H9 (cell line): ENCODE measurements at regions not wholly inside any gene's neighbourhood (a gene's known extent, or its start where the extent isn't known, plus 50 kb on each side); places are given as distances from the start of the nearest gene placed in this dataset.

Source experiments
- DNase-seq: peaks from one replicate; pipeline ENCODE4 v3.0.0-alpha.2; 2017
- H2AFZ ChIP-seq: one replicate; pipeline ENCODE4 v1.6.1; 2013; ENCODE audit warnings: mild to moderate bottlenecking, low read length, control low read depth, moderate library complexity
- H2AK5ac ChIP-seq: 2 replicates; pipeline ENCODE4 v1.6.1; 2013; ENCODE audit warnings: low read length, control low read depth, mixed read lengths; ENCODE audit not compliant: insufficient read length
- H2BK120ac ChIP-seq: one replicate; pipeline ENCODE4 v1.6.1; 2013; ENCODE audit warnings: low read depth, mild to moderate bottlenecking, low read length, control low read depth, inconsistent platforms; ENCODE audit not compliant: poor library complexity, severe bottlenecking
- H2BK12ac ChIP-seq: 2 replicates; pipeline ENCODE4 v1.6.1; 2013; ENCODE audit warnings: low read length, control low read depth, mixed read lengths, low read depth; ENCODE audit not compliant: insufficient read length
- H2BK15ac ChIP-seq: 2 replicates; pipeline ENCODE4 v1.6.1; 2013; ENCODE audit warnings: low read depth, low read length, control low read depth
- H2BK20ac ChIP-seq: one replicate; pipeline ENCODE4 v1.6.1; 2013; ENCODE audit warnings: low read depth, mild to moderate bottlenecking, low read length, control low read depth, inconsistent platforms; ENCODE audit not compliant: poor library complexity, severe bottlenecking
- H2BK5ac ChIP-seq: 2 replicates; pipeline ENCODE4 v1.6.1; 2013; ENCODE audit warnings: low read length, control low read depth, mixed read lengths; ENCODE audit not compliant: insufficient read length
- H3K14ac ChIP-seq: 2 replicates; pipeline ENCODE4 v1.6.1; 2013; ENCODE audit warnings: low read length, control low read depth; ENCODE audit not compliant: insufficient read depth
- H3K18ac ChIP-seq: 2 replicates; pipeline ENCODE4 v1.6.1; 2013; ENCODE audit warnings: low read depth, mild to moderate bottlenecking, mixed read lengths, low read length, control low read depth; ENCODE audit not compliant: insufficient read length
- H3K23ac ChIP-seq: 2 replicates; pipeline ENCODE4 v1.6.1; 2013; ENCODE audit warnings: low read length, control low read depth, mixed read lengths, low read depth; ENCODE audit not compliant: insufficient read length
- H3K23me2 ChIP-seq: 2 replicates; pipeline ENCODE4 v1.6.1; 2013; ENCODE audit warnings: low read depth, mild to moderate bottlenecking, mixed read lengths, low read length, control low read depth; ENCODE audit not compliant: insufficient read length, poor library complexity, severe bottlenecking
- H3K27ac ChIP-seq: 2 replicates; pipeline ENCODE4 v1.5.1; 2013; ENCODE audit warnings: low read length, control low read depth, mixed read lengths, low read depth; ENCODE audit not compliant: insufficient read length
- H3K27me3 ChIP-seq: 2 replicates; pipeline ENCODE4 v1.6.1; 2013; ENCODE audit warnings: low read length, control low read depth, inconsistent platforms; ENCODE audit not compliant: insufficient read depth
- H3K4ac ChIP-seq: 2 replicates; pipeline ENCODE4 v1.6.1; 2013; ENCODE audit warnings: low read depth, mild to moderate bottlenecking, control low read depth, inconsistent platforms, low read length, moderate library complexity
- H3K4me1 ChIP-seq: 2 replicates; pipeline ENCODE4 v1.6.1; 2013; ENCODE audit warnings: low read length, control low read depth, inconsistent platforms; ENCODE audit not compliant: insufficient read depth
- H3K4me2 ChIP-seq: 2 replicates; pipeline ENCODE4 v1.6.1; 2013; ENCODE audit warnings: low read length, control low read depth, mixed read lengths; ENCODE audit not compliant: insufficient read length, insufficient read depth
- H3K56ac ChIP-seq: 2 replicates; pipeline ENCODE4 v1.6.1; 2013; ENCODE audit warnings: low read depth, mild to moderate bottlenecking, mixed read lengths, low read length, control low read depth; ENCODE audit not compliant: insufficient read length
- H3K79me1 ChIP-seq: 2 replicates; pipeline ENCODE4 v1.6.1; 2013; ENCODE audit warnings: low read depth, mild to moderate bottlenecking, moderate library complexity, low read length, control low read depth, inconsistent platforms; ENCODE audit not compliant: insufficient read depth, poor library complexity, severe bottlenecking
- H3K79me2 ChIP-seq: 2 replicates; pipeline ENCODE4 v1.6.1; 2013; ENCODE audit warnings: low read length, control low read depth, inconsistent platforms; ENCODE audit not compliant: insufficient read depth
- H3K9ac ChIP-seq: 2 replicates; pipeline ENCODE4 v1.6.1; 2013; ENCODE audit warnings: low read length, control low read depth, mixed read lengths; ENCODE audit not compliant: insufficient read length; ENCODE audit errors: extremely low read depth
- H3K9me3 ChIP-seq: one replicate; pipeline ENCODE4 v1.6.1; 2013; ENCODE audit warnings: low read depth, low read length, inconsistent platforms; ENCODE audit not compliant: control insufficient read depth
- H3T11ph ChIP-seq: one replicate; pipeline ENCODE4 v1.6.1; 2013; ENCODE audit warnings: mild to moderate bottlenecking, low read length, control low read depth, inconsistent platforms
- H4K20me1 ChIP-seq: one replicate; pipeline ENCODE4 v1.6.1; 2013; ENCODE audit not compliant: control insufficient read depth, insufficient read length, insufficient read depth
- H4K5ac ChIP-seq: 2 replicates; pipeline ENCODE4 v1.6.1; 2013; ENCODE audit warnings: low read depth, mild to moderate bottlenecking, mixed read lengths, low read length, control low read depth; ENCODE audit not compliant: insufficient read length
- H4K8ac ChIP-seq: replicated peaks from 2 replicates; pipeline ENCODE4 v1.6.1; 2013; ENCODE audit warnings: low read length, control low read depth, mixed read lengths, low read depth; ENCODE audit not compliant: insufficient read length
- H4K91ac ChIP-seq: 2 replicates; pipeline ENCODE4 v1.6.1; 2013; ENCODE audit warnings: low read depth, mild to moderate bottlenecking, moderate library complexity, mixed read lengths, low read length, control low read depth; ENCODE audit not compliant: insufficient read length
- H3K27ac Mint-ChIP-seq, 3 experiments: 2 replicates in 2 of 3; 3 replicates in 1 of 3; pipeline ENCODE4 v1.8.0; 2020 to 2021; ENCODE audit warnings: mixed read lengths in 3 of 3, mild to moderate bottlenecking in 1 of 3, moderate library complexity in 1 of 3
- H3K27me3 Mint-ChIP-seq: 2 replicates; pipeline ENCODE4 v1.8.0; 2021; ENCODE audit warnings: low read depth, mild to moderate bottlenecking, moderate library complexity, mixed read lengths
- H3K36me3 Mint-ChIP-seq, 3 experiments: 2 replicates in 2 of 3; 3 replicates in 1 of 3; pipeline ENCODE4 v1.8.0; 2020 to 2021; ENCODE audit warnings: low read depth in 3 of 3, mixed read lengths in 3 of 3; ENCODE audit not compliant: insufficient read depth in 1 of 3
- H3K4me1 Mint-ChIP-seq, 2 experiments: 2 replicates each; pipeline ENCODE4 v1.8.0; 2020; ENCODE audit warnings: mixed read lengths in 2 of 2
- H3K4me3 Mint-ChIP-seq, 2 experiments: 2 replicates in 1 of 2; 3 replicates in 1 of 2; pipeline ENCODE4 v1.8.0; 2020 to 2021; ENCODE audit warnings: mild to moderate bottlenecking in 2 of 2, mixed read lengths in 2 of 2, moderate library complexity in 1 of 2
- H3K9me3 Mint-ChIP-seq, 2 experiments: 2 replicates in 1 of 2; 3 replicates in 1 of 2; pipeline ENCODE4 v1.8.0; 2020; ENCODE audit warnings: mild to moderate bottlenecking in 2 of 2, mixed read lengths in 2 of 2, moderate library complexity in 1 of 2
- CTCF ChIP-seq: fragments of 200-600 bp; sonication (generic); conservative IDR thresholded peaks from 3 replicates; pipeline ENCODE4 v1.8.0; 2021; ENCODE audit warnings: antibody characterized with exemption, mild to moderate bottlenecking
- WGBS: extraction: QIAGEN DNeasy Blood & Tissue Kit; methylation state at CpG from one replicate; pipeline ENCODE4 v1.1.7; 2013; ENCODE audit warnings: missing lambda C conversion rate, low lambda C conversion rate, mixed read lengths; ENCODE audit not compliant: insufficient read length; ENCODE audit errors: extremely low coverage; 5-methylcytosine and 5-hydroxymethylcytosine counted together

GRCh38 chr7:28360739-28361138 is 51.6 kb upstream of the CREB5 start:
- no peak for DNase-seq
- no CpG with 5 or more reads among the region's 1 CpG for WGBS

More at GRCh38 chr7:28360739-28361138, 51.6 kb upstream of the CREB5 start:
- Histone ChIP-seq H3K27ac (no peak overlapping the region), H3K4me1 (peaks cover 10% of the 10 kb centered on the region), H2AK5ac (no peak overlapping the region), H4K20me1 (no peaks in the 10 kb centered on the region), H3K4ac (no peak overlapping the region), H2BK15ac (no peak overlapping the region), H3K9ac (no peak overlapping the region), H3K27me3 (no peaks in the 10 kb centered on the region), H4K8ac (no peak overlapping the region), H3K79me1 (no peaks in the 10 kb centered on the region), H2BK20ac (no peak overlapping the region), H2BK120ac (no peak overlapping the region), H3K18ac (no peak overlapping the region), H3K4me2 (no peak overlapping the region), H2AFZ (no peak overlapping the region), H3K9me3 (no peaks in the 10 kb centered on the region), H3K14ac (no peak overlapping the region), H3K79me2 (no peaks in the 10 kb centered on the region), H2BK5ac (no peak overlapping the region), H3K23me2 (no peaks in the 10 kb centered on the region), H3K56ac (no peak overlapping the region), H2BK12ac (no peak overlapping the region), H4K5ac (no peak overlapping the region), H3T11ph (no peak overlapping the region), H3K23ac (no peak overlapping the region), H4K91ac (no peak overlapping the region)
- peak; percentile 50 for TF ChIP-seq CTCF
- Mint-ChIP-seq H3K27ac (no peak overlapping the region), H3K4me3 (no peak overlapping the region), H3K9me3 (peaks cover 8 to 15% of the 10 kb centered on the region in 2 experiments), H3K4me1 (peaks cover 39 to 46% of the 10 kb centered on the region in 2 experiments), H3K36me3 (peaks cover 2 to 11% (median 11%) of the 10 kb centered on the region in 3 experiments; a peak in 6 of 7 replicates), H3K27me3 (no peaks in the 10 kb centered on the region; the same call in 1 of the 2 replicates)
